Transverse colon (tissue), 4 donors: ENCODE measurements at regions not wholly inside any gene's neighbourhood (a gene's known extent, or its start where the extent isn't known, plus 50 kb on each side); places are given as distances from the start of the nearest gene placed in this dataset.

Experiments used
- CTCF ChIP-seq, 5 experiments: fragments of 200-600 bp in 3 of 5; fragments of 450-650 bp in 2 of 5; sonication (generic) in 3 of 5; IDR thresholded peaks; 1 replicate in 2 of 5; 2 replicates in 3 of 5; pipeline ENCODE4 v1.5.1; 2016 to 2017; ENCODE audit warnings: antibody characterized with exemption in 5 of 5, inconsistent platforms in 3 of 5, mild to moderate bottlenecking in 2 of 5, moderate library complexity in 1 of 5
- POLR2A ChIP-seq: fragments of 450-650 bp; IDR thresholded peaks from one replicate; pipeline ENCODE4 v1.6.1; 2016; ENCODE audit warnings: antibody characterized with exemption, mild to moderate bottlenecking, moderate library complexity
- POLR2AphosphoS5 ChIP-seq, 3 donors: sonication (generic); formaldehyde crosslinking; IDR thresholded peaks; one replicate each; pipeline ENCODE4 v1.6.1; 2016; ENCODE audit warnings: antibody characterized with exemption in 3 of 3

- no peak for TF ChIP-seq CTCF (IDR thresholded peaks at IDR 0.05)
- TF ChIP-seq POLR2A = no peak
- TF ChIP-seq POLR2AphosphoS5 (IDR thresholded peaks at IDR 0.05) = no peak
Observed at GRCh38 chr16:85991425-85991824, 92.5 kb downstream of the IRF8 start.
